Erythroblast (primary cell): ENCODE measurements at regions not wholly inside any gene's neighbourhood (a gene's known extent, or its start where the extent isn't known, plus 50 kb on each side); places are given as distances from the start of the nearest gene placed in this dataset.

Source experiments
- GATA1 ChIP-seq: IDR thresholded peaks from 2 replicates; pipeline ENCODE4 v1.6.1; 2011; ENCODE audit warnings: low read depth, mild to moderate bottlenecking, control low read depth, low read length, moderate library complexity
- POLR2A ChIP-seq: IDR thresholded peaks from 2 replicates; pipeline ENCODE4 v1.6.1; 2011; ENCODE audit warnings: mild to moderate bottlenecking, low read length

DNA sequence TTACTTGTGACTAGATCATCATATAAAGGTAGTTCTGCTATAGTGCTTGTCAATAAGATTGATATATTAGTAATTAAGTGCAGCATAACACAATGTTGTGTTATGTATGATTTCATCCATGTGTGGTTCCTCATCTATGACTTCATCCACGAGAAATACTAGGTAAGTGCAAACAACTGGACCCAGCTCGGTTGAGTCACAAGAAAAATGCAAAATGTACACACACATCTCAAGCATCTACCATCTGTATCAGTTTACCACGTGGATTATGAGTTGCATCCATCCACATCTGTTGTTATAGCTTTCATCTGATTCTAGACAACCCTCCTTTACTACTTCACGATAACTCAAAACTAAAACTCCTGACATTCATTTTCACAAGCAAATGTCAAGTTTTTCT lies 517.0 kb upstream of the CITED2 start:
- TF ChIP-seq POLR2A: no peak
- TF ChIP-seq GATA1: no peak
